NCI-H1092 (cell line): ENCODE measurements at regions not wholly inside any gene's neighbourhood (a gene's known extent, or its start where the extent isn't known, plus 50 kb on each side); places are given as distances from the start of the nearest gene placed in this dataset.

ENCODE experiments used
- DNase-seq: peaks from one replicate; lab custom pipeline; 2025; lab: John Stamatoyannopoulos, UW

- no peak for DNase-seq
Measured at GRCh38 chr9:1267141-1267570, 217.0 kb downstream of the DMRT2 start.

GRCh38 chr9:1267581-1267980, 217.4 kb downstream of the DMRT2 start:
- DNase-seq, result no peak

DNA sequence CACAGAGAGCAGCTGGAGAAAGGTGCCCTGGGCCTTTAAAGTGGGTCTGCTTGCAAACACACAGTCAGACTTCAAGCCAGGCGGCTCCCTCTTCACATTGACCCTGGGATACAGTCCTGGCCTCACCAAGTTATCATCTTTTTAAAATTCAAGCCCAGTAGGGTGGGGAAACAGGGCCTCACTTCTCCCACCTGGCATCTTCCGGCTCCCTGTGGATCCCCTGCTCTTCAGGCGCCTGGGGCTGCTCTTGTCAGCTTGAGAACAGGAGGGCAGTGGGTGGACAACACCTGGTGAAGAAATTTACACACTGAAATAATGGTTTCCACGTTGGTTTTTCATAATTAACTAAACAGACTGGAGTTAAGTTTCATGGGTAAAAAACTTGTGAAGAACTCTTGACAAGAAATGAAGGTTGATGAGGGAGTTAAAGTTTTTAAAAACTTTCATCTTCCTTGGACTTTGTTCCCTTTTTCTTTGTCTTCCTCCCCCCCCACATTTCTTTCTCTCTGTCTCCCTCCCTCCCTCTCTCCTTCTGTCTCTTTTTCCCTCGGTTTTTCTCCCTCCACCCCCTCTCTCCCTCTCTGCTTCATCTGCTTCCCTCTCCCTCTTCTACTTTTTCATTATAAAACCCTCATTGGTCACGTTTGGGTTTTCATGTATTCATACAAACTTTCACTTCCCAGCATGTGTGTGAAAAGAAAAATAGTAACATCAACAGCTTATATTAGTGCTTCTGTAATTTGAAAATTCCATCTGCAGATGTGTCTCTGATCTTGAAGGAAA, 219.6 kb downstream of the DMRT2 start:
- DNase-seq, result no peak

DNA sequence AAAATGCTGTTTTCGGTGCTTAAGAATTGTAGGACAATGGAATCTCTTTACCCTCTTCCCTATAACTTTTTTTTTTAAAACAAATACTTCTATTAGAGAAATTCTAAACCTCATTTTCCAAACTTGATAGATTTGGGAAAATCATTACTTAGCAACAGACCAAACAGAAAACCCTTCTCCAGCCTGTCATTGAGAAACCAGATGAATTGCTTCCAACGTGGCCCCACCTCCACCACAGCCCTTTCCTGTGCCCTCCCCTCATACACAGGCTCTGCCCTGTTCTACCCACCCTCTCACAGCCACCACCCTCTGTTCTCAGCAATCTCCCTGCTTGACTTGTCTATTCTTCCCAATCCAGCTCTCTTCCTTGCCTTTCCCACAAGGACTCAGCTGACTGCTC, 221.2 kb downstream of the DMRT2 start:
- no peak for DNase-seq

DNA sequence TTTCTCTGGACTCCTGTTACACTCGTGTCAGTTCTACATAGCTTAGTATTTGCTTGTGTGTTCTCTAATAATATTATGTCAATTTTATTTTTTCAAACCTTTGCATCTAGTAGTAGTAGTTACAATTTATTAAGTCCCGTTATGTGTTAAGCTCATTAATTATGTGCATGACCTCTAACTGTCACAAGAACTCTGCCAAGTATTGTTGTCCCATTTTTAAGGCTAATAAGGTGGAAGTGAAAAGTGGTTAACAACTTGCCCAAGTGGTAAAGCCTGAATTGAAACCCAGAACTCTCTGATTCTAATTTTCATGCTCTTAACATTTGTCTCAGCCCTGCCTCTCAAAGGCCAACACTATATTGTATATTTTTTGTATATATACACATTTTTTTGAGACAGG, 221.6 kb downstream of the DMRT2 start:
- no peak for DNase-seq

DNA sequence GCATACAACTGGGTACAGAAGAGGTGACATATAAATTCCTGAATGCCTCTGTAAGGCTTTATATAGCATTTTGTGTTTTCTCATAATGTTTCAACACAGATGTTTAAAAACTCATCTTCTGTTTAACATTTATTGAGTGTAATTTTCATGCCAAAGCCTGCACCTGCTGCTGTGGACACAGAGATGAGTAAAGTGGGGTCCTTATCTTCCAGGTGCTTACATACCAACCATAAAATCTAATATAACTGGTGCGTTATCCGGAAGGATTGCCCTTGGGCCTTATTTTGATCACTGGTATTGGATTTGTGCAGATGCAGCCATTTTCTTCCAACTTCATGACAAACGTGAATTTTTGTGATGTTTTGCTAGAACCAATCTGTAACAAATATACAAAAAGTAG, 222.3 kb downstream of the DMRT2 start:
- DNase-seq, result no peak

DNA sequence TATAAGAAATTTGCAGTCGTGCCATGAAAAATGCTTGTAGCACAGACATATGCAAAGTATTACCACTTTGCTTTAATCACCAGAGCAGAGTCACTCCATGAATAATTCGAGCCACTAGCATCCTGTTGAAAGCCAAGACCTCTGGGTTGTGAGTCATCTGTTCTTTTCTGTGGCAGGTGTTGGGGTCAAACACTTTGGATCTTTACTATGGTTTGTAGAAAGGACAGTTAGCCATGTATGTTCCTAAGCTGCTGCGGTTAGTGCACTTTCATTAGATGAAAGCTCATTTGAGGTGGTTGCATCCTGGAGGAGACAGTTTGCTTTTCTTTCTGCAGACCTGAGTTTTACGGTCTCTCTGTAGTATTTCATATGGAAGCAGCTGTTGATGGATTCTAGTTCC, 223.7 kb downstream of the DMRT2 start:
- no peak for DNase-seq

DNA sequence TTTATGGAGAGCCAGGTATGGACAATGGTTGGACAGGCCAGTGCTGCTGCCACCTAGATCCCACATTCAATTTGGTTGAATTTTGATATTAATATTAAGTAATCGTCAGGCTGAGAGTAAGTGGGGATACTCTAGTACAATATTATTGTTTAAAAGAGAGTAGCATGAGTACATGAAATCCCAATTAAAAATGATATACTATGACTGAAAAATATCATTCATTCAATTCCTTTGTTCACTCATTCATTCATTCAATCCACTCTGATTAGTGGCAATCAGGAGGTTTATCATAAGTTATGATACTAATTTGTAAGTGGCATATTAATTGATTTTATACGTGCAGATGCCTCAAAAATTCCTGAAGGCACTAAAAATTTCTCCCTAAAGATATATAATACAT, 224.2 kb downstream of the DMRT2 start:
- DNase-seq, result no peak

GRCh38 chr9:1276474-1276873, 226.3 kb downstream of the DMRT2 start:
- no peak for DNase-seq

- no peak for DNase-seq
Measured at GRCh38 chr9:1284727-1285126, 234.6 kb downstream of the DMRT2 start.

DNA sequence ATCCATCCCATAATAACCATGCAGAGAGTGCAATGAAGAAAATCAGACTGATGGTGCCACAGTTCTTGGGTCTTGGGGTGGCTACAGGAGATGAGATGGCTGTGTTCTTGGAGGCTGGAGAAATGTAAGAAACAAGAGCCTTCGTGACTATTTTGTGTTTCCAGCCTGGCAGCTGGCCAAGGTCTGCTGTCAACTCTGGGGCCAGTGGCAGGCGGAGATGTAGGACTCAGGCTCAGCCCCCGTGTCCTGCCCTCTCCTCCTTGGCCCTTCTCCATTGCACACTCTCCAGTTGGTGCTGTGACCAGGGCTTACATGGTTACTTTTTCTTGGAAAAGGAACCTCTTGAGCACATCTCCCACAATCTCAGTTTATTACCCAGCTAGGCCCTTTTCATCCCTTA, 235.4 kb downstream of the DMRT2 start:
- no peak for DNase-seq

GRCh38 chr9:1292384-1292783, 242.2 kb downstream of the DMRT2 start:
- no peak for DNase-seq

DNA sequence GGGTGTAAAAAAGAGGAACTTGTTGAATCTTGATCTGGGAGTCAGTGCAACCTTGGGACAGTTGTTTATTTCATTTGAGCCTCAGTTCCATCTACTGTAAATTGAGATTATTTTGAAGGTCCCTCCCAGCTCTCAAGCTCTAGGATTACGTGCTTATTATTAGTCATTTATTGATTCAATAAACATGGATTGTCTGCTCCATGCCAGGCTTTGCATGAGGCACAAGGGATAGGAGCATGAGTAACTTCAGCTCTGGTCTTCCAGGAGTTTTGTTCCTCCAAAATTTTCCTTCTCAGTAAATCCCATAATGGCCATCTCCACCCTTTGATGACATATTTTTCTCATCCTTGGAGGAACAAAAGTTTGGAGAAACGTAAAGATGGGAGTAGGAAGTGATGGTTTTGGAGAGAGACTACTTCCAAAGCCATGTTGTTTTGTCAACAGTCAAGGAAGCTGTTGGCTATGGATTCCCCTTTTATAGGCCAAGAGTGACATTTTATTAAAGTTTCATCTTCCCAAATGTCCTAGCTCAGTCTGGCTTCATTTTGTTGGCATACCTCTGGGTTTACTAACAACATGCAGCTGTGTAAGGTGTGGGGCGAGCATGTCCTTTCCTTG, 244.6 kb downstream of the DMRT2 start:
- DNase-seq, result no peak

GRCh38 chr9:1296331-1296730, 246.2 kb downstream of the DMRT2 start:
- DNase-seq, result no peak

GRCh38 chr9:1298046-1298445, 247.9 kb downstream of the DMRT2 start:
- DNase-seq, result no peak

GRCh38 chr9:1300941-1301340, 250.8 kb downstream of the DMRT2 start:
- DNase-seq, result no peak

GRCh38 chr9:1303932-1304331, 253.8 kb downstream of the DMRT2 start:
- DNase-seq, result no peak

GRCh38 chr9:1311462-1312042, 261.4 kb downstream of the DMRT2 start:
- DNase-seq, result no peak

GRCh38 chr9:1319436-1319835, 269.3 kb downstream of the DMRT2 start:
- DNase-seq, result no peak

DNA sequence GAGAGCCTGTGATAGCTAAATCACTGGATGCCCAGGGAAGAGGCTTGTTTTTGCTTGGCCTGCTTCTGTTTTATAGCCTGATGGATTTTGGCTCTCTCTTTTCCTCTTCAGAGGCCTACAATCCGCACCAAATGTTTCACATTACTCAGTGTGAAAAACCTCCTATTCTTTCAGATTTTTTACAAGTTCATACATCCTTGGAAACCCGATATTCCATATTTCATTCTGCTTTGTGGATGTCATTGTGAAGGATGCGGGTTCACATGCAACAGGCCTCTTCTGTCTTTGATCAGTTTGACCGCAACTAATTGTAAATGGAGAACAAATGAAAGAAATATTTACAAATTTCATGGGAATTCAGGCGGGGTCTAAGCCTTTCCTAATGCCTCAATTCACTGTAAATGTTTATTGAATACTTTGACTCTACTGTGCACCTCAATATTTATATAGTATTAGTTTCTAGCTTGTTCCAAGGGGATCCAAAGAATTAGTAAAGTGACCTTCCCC, 269.9 kb downstream of the DMRT2 start:
- no peak for DNase-seq

GRCh38 chr9:1320607-1321195, 270.5 kb downstream of the DMRT2 start:
- no peak for DNase-seq

- DNase-seq, result no peak
Measured at GRCh38 chr9:1327467-1327866, 277.3 kb downstream of the DMRT2 start.

DNA sequence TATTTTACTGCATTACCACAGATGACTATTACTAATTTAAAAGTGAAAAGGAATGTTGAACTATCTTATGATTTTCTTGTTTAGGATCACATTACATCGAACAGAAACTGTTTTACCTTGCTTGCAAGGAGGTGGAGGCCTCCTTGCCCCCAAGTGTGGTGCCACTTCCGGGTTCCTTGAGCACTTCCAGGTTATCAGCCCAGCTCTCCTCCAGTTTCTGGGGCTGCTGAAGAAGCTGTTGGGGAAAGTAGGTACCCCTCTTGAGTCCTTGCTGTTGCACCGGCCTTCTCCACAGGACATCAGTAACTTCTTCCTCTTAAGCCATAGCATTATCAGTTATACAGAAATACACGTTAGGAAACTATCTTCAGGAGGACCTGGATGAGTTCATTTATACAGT, 278.2 kb downstream of the DMRT2 start:
- DNase-seq, result no peak
